Testis (tissue), 2 donors: ENCODE measurements at regions not wholly inside any gene's neighbourhood (a gene's known extent, or its start where the extent isn't known, plus 50 kb on each side); places are given as distances from the start of the nearest gene placed in this dataset.

Experiments
- CTCF ChIP-seq, 3 experiments: fragments of 450-650 bp in 2 of 3; fragments of 200-600 bp in 1 of 3; sonication (generic) in 1 of 3; IDR thresholded peaks; one replicate each; pipeline ENCODE4 v1.5.1; 2016 to 2019; ENCODE audit warnings: antibody characterized with exemption in 3 of 3, mild to moderate bottlenecking in 2 of 3, moderate library complexity in 1 of 3
- POLR2A ChIP-seq: fragments of 450-650 bp; IDR thresholded peaks from one replicate; pipeline ENCODE4 v1.6.1; 2017; ENCODE audit warnings: antibody characterized with exemption, mild to moderate bottlenecking, moderate library complexity

- TF ChIP-seq CTCF (IDR thresholded peaks at IDR 0.05): no peak
- TF ChIP-seq POLR2A: no peak
Observed at GRCh38 chr5:174159327-174160114, 114.0 kb downstream of the NSG2 start.
